Ishikawa (cell line): ENCODE measurements at regions not wholly inside any gene's neighbourhood (a gene's known extent, or its start where the extent isn't known, plus 50 kb on each side); places are given as distances from the start of the nearest gene placed in this dataset.

Source experiments
- CEBPB ChIP-seq: IDR thresholded peaks from 2 replicates; pipeline ENCODE4 v1.6.1; 2012
- EP300 ChIP-seq: IDR thresholded peaks from 2 replicates; pipeline ENCODE4 v1.6.1; 2012; ENCODE audit warnings: borderline replicate concordance
- FOXM1 ChIP-seq: IDR thresholded peaks from 2 replicates; pipeline ENCODE4 v1.6.1; 2012; ENCODE audit warnings: low read depth, borderline replicate concordance
- NFIC ChIP-seq: IDR thresholded peaks from 2 replicates; pipeline ENCODE4 v1.6.1; 2012
- TAF1 ChIP-seq: IDR thresholded peaks from 2 replicates; pipeline ENCODE4 v1.6.1; 2012; ENCODE audit warnings: low read depth, mild to moderate bottlenecking
- TCF12 ChIP-seq: IDR thresholded peaks from 2 replicates; pipeline ENCODE4 v1.6.1; 2012; ENCODE audit warnings: low read depth
- TEAD4 ChIP-seq: IDR thresholded peaks from 2 replicates; pipeline ENCODE4 v1.6.1; 2012
- YY1 ChIP-seq: IDR thresholded peaks from 2 replicates; pipeline ENCODE4 v1.6.1; 2012; ENCODE audit warnings: low read depth
- ZBTB7A ChIP-seq: IDR thresholded peaks from 2 replicates; pipeline ENCODE4 v1.6.1; 2012; ENCODE audit warnings: low read depth
- TF ChIP-seq, protein P1 (sequence below): IDR thresholded peaks from 2 replicates; pipeline ENCODE4 v1.6.1; 2012; ENCODE audit warnings: low read depth, mild to moderate bottlenecking
- TF ChIP-seq, protein P2 (sequence below): IDR thresholded peaks from 2 replicates; pipeline ENCODE4 v1.6.1; 2012

DNA sequence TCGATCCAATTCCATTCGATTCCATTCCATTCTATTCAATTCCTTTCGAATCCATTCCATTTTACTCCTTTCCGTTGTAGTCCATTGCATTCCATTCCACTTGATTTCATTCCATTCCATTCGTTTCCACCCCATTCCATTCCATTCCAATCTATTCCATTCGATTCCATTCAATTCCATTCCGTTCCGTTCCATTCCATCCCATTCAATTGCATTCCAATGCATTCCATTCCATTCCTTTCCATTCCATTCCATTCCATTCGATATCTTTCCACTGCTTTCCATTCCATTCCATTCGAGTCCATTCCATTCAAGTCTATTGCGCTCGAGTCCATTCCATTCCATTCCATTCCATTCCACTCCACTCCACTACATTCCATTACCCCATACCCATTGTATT lies 2568.7 kb upstream of the TPTE start:
- TF ChIP-seq, protein P1, sequence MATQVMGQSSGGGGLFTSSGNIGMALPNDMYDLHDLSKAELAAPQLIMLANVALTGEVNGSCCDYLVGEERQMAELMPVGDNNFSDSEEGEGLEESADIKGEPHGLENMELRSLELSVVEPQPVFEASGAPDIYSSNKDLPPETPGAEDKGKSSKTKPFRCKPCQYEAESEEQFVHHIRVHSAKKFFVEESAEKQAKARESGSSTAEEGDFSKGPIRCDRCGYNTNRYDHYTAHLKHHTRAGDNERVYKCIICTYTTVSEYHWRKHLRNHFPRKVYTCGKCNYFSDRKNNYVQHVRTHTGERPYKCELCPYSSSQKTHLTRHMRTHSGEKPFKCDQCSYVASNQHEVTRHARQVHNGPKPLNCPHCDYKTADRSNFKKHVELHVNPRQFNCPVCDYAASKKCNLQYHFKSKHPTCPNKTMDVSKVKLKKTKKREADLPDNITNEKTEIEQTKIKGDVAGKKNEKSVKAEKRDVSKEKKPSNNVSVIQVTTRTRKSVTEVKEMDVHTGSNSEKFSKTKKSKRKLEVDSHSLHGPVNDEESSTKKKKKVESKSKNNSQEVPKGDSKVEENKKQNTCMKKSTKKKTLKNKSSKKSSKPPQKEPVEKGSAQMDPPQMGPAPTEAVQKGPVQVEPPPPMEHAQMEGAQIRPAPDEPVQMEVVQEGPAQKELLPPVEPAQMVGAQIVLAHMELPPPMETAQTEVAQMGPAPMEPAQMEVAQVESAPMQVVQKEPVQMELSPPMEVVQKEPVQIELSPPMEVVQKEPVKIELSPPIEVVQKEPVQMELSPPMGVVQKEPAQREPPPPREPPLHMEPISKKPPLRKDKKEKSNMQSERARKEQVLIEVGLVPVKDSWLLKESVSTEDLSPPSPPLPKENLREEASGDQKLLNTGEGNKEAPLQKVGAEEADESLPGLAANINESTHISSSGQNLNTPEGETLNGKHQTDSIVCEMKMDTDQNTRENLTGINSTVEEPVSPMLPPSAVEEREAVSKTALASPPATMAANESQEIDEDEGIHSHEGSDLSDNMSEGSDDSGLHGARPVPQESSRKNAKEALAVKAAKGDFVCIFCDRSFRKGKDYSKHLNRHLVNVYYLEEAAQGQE = no peak
- no peak for TF ChIP-seq EP300
- no peak for TF ChIP-seq NFIC
- TF ChIP-seq CEBPB = no peak
- no peak for TF ChIP-seq FOXM1
- no peak for TF ChIP-seq YY1
- no peak for TF ChIP-seq TCF12
- TF ChIP-seq TAF1 = no peak
- TF ChIP-seq, protein P2, sequence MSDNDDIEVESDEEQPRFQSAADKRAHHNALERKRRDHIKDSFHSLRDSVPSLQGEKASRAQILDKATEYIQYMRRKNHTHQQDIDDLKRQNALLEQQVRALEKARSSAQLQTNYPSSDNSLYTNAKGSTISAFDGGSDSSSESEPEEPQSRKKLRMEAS = no peak
- TF ChIP-seq TEAD4 = no peak
- no peak for TF ChIP-seq ZBTB7A
